Adrenal gland (tissue), 9 donors: ENCODE measurements at regions not wholly inside any gene's neighbourhood (a gene's known extent, or its start where the extent isn't known, plus 50 kb on each side); places are given as distances from the start of the nearest gene placed in this dataset.

Experiments
- DNase-seq, 7 donors: peaks; one replicate each; pipeline ENCODE4 v3.0.0-alpha.2; 2019 to 2020
- H3K27ac ChIP-seq, 5 donors: fragments of 200-600 bp; sonication (generic) in 4 of 5; 1 replicate in 3 of 5; 2 replicates in 2 of 5; pipeline versions ENCODE4 v1.5.1 to v1.8.0; 2016 to 2020; ENCODE audit warnings: mild to moderate bottlenecking in 1 of 5
- H3K27me3 ChIP-seq: fragments of 200-600 bp; 2 replicates; pipeline ENCODE4 v1.8.0; 2021
- H3K36me3 ChIP-seq, 2 donors: fragments of 200-600 bp; replicated peaks in 1 of 2; 1 replicate in 1 of 2; 2 replicates in 1 of 2; pipeline versions ENCODE4 v1.5.1 to v1.8.0; 2018 to 2022
- H3K4me1 ChIP-seq, 2 donors: fragments of 200-600 bp; replicated peaks in 1 of 2; 1 replicate in 1 of 2; 2 replicates in 1 of 2; pipeline versions ENCODE4 v1.5.1 to v1.8.0; 2018 to 2021
- H3K4me3 ChIP-seq, 4 donors: fragments of 200-600 bp; sonication (generic) in 3 of 4; one replicate each; pipeline ENCODE4 v1.5.1; 2016 to 2018
- H3K9me3 ChIP-seq, 3 donors: fragments of 200-600 bp; sonication (generic) in 1 of 3; replicated peaks in 1 of 3; 1 replicate in 2 of 3; 2 replicates in 1 of 3; pipeline versions ENCODE4 v1.5.1 to v1.8.0; 2016 to 2021
- POLR2A ChIP-seq, 2 donors: fragments of 450-650 bp; IDR thresholded peaks; one replicate each; pipeline ENCODE4 v1.6.1; 2017; ENCODE audit warnings: antibody characterized with exemption in 2 of 2, mild to moderate bottlenecking in 2 of 2, moderate library complexity in 1 of 2
- WGBS, 4 donors: extraction: QIAGEN DNeasy Blood & Tissue Kit in 2 of 4; methylation state at CpG; one replicate each; pipeline versions ENCODE4 v1.1.5 to v1.1.7; 2013 to 2017; 5-methylcytosine and 5-hydroxymethylcytosine counted together
- intact Hi-C, 2 donors: fragments of 100-400 bp; cut with DNase I; formaldehyde crosslinking; loops; one replicate each; pipeline versions ENCODE4 v1.14.1 to v1.15.0; 2022 to 2023
- TF ChIP-seq, protein P1 (sequence below), 6 experiments: fragments of 450-650 bp in 4 of 6; fragments of 200-600 bp in 2 of 6; sonication (generic) in 1 of 6; IDR thresholded peaks; 1 replicate in 5 of 6; 2 replicates in 1 of 6; pipeline versions ENCODE4 v1.5.1 to v1.8.0; 2016 to 2021; ENCODE audit warnings: antibody characterized with exemption in 6 of 6, mild to moderate bottlenecking in 2 of 6, moderate library complexity in 1 of 6
- donor health status: healthy with polysubstance abuse.
- donor health status: Bipolar disorder and iron deficiency.
- donor health status: DM: yes; HTN: yes; CAD: no.
- donor health status: DM: no; HTN: no; CAD: no.
- donor health status: DM: no; HTN: no; CAD: no.

DNA sequence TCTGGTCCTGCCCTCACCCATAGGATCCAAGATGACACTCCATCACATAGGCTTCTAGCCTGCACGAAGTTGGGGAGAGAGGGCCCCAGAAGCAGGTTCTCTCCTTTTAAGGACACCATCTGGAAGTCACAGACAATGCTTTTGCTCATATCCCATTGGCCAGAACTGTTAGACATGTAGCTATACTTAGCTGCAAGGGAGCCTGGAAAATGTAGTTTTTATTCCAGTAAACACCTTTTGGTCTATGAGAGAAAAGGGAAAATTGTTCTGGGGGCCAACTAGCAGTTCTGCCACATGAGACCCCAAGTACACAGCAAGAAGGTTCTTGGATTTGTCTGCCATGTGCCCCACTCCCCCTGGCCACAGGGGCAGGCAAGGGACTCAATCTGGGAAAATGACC is 206.1 kb downstream of the ZFP36L2 start:
- no peak overlapping the region for H3K4me3 ChIP-seq
- DNase-seq, result no peak
- H3K9me3 ChIP-seq, result no peaks in the 10 kb centered on the region
- peaks cover 0 to 14% of the 10 kb centered on the region in 2 donors for H3K4me1 ChIP-seq
- H3K27me3 ChIP-seq, result no peaks in the 10 kb centered on the region
- TF ChIP-seq, protein P1, sequence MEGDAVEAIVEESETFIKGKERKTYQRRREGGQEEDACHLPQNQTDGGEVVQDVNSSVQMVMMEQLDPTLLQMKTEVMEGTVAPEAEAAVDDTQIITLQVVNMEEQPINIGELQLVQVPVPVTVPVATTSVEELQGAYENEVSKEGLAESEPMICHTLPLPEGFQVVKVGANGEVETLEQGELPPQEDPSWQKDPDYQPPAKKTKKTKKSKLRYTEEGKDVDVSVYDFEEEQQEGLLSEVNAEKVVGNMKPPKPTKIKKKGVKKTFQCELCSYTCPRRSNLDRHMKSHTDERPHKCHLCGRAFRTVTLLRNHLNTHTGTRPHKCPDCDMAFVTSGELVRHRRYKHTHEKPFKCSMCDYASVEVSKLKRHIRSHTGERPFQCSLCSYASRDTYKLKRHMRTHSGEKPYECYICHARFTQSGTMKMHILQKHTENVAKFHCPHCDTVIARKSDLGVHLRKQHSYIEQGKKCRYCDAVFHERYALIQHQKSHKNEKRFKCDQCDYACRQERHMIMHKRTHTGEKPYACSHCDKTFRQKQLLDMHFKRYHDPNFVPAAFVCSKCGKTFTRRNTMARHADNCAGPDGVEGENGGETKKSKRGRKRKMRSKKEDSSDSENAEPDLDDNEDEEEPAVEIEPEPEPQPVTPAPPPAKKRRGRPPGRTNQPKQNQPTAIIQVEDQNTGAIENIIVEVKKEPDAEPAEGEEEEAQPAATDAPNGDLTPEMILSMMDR (IDR thresholded peaks at IDR 0.05), result no peak
- TF ChIP-seq POLR2A (IDR thresholded peaks at IDR 0.05), result no peak
- intact Hi-C loops, result loop anchor here in 1 of 2 donors (10.0 kb wide), 2 partner anchors 45 to 105 kb away; no protein-coding TSS in a partner anchor
- H3K27ac ChIP-seq, result no peak overlapping the region
- 64 to 100% (median 91%) methylated on average over 1 of the region's 1 CpG for WGBS, 4 donors
- H3K36me3 ChIP-seq, result no peaks in the 10 kb centered on the region

- Histone ChIP-seq H3K27ac (no peak overlapping the region), H3K27me3 (no peaks in the 10 kb centered on the region), H3K36me3 (no peaks in the 10 kb centered on the region), H3K9me3 (no peaks in the 10 kb centered on the region), H3K4me1 (peaks cover 0 to 14% of the 10 kb centered on the region in 2 donors), H3K4me3 (no peak overlapping the region)
- intact Hi-C loops, result loop anchor here in 1 of 2 donors (10.0 kb wide), 2 partner anchors 45 to 105 kb away; no protein-coding TSS in a partner anchor
- TF ChIP-seq POLR2A (IDR thresholded peaks at IDR 0.05), result no peak
- TF ChIP-seq, protein P1 (IDR thresholded peaks at IDR 0.05), result no peak
- WGBS, 4 donors, result 88 to 96% (median 92%) methylated on average over 6 to 7 of the region's 7 CpGs
- no peak for DNase-seq
Observed at GRCh38 chr2:43019536-43020183, 206.7 kb downstream of the ZFP36L2 start.

- WGBS, 4 donors, result 81 to 84% (median 82%) methylated on average over 4 to 5 of the region's 5 CpGs
- Histone ChIP-seq H3K27ac (peak overlapping the region in 2 of 5 donors; percentile 47 to 82), H3K4me1 (peaks cover 0 to 14% of the 10 kb centered on the region in 2 donors), H3K4me3 (no peak overlapping the region), H3K36me3 (no peaks in the 10 kb centered on the region), H3K27me3 (no peaks in the 10 kb centered on the region), H3K9me3 (no peaks in the 10 kb centered on the region)
- no peak for DNase-seq
- intact Hi-C loops, result no loop called here
- no peak for TF ChIP-seq POLR2A (IDR thresholded peaks at IDR 0.05)
- TF ChIP-seq, protein P1 (IDR thresholded peaks at IDR 0.05), result no peak
Observed at GRCh38 chr2:43019025-43019367, 207.4 kb downstream of the ZFP36L2 start.

DNA sequence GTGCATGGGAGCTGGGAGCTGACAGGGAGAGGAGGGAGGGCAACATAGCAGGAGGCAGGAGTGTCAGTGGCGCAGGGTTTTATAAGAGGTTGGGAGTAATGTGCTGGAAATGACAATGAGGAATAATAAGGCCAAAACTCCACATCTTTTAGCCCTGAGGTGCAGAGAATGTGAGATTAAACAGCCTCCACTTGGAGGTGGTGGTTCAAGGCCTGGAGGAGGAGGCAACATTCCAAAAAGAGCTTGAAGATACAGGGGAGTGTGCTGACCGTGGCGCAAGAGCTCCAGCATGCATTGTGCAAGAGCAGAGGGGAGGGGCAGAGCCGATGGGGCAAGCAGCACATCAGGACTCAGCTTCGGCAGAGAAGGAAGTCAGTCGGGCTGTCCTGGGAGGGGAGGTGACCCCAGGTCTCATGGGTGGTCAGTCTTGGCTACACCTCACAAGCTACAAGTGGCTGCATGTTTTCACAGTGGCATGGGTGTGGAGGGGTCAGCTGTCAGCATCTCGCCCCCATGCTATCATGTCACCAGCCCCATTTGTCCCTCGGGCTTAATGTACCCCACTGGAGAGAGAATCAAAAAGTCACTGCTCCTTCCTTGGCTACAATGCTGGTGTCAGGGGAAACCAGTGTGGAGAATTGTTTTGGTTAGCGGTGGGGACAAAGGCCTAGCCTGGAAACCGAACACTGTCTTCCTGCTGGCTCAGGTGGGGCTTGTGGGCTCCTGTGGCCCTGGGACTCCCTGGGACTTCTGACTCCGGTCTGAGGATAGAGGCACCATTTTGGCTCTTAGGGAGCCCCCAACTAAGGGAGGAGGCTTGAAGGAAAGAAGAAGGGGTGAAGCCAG is 208.0 kb downstream of the ZFP36L2 start:
- peak overlapping the region in 2 of 5 donors; percentile 47 to 82 for H3K27ac ChIP-seq
- TF ChIP-seq, protein P1 (IDR thresholded peaks at IDR 0.05), result no peak
- no peak for TF ChIP-seq POLR2A (IDR thresholded peaks at IDR 0.05)
- no peaks in the 10 kb centered on the region for H3K36me3 ChIP-seq
- no peaks in the 10 kb centered on the region for H3K27me3 ChIP-seq
- H3K4me1 ChIP-seq, result peaks cover 0 to 14% of the 10 kb centered on the region in 2 donors
- 53 to 54% (median 53%) methylated on average over 11 of the region's 11 CpGs for WGBS, 4 donors
- intact Hi-C loops, result no loop called here
- no peaks in the 10 kb centered on the region for H3K9me3 ChIP-seq
- H3K4me3 ChIP-seq, result no peak overlapping the region
- DNase-seq, result peak; percentile 85 to 97 (median 95)
